PC-3 (cell line): ENCODE measurements at regions not wholly inside any gene's neighbourhood (a gene's known extent, or its start where the extent isn't known, plus 50 kb on each side); places are given as distances from the start of the nearest gene placed in this dataset.
"Not testable (repeated sequence)": the region's sequence is repeated elsewhere in the genome, so short reads cannot be mapped to it uniquely, and the experiment has no call there.

ENCODE experiments used
- ATAC-seq: fragments of 200-7000 bp; cut with Tn5 transposase; 2 replicates; pipeline ENCODE4 v1.9.1; 2020; ENCODE audit warnings: mild to moderate bottlenecking, moderate library complexity
- BruUV-seq: library from RNA; stranded (reverse); fragments of 400-500 nt; replicated peaks from 2 replicates; lab custom pipeline; 2021; lab: Mats Ljungman, UMichigan
- CTCF ChIA-PET: fragments of 300-600 bp; sonication (Branson Sonifier 250); formaldehyde crosslinking; loops from one replicate; lab custom pipeline; 2022; ENCODE audit warnings: antibody characterized with exemption; lab: Charles Lee
- POLR2A ChIA-PET: fragments of 300-600 bp; sonication (Branson Sonifier 250); formaldehyde crosslinking; loops from one replicate; lab custom pipeline; 2022; ENCODE audit warnings: antibody characterized with exemption; ENCODE audit not compliant: unreplicated experiment; lab: Charles Lee
- DNase-seq: peaks from one replicate; pipeline ENCODE4 v3.0.0-alpha.2; 2015
- H2AFZ ChIP-seq: fragments of 300-600 bp; sonication (generic); 2 replicates; pipeline ENCODE4 v1.6.0; 2016; ENCODE audit warnings: antibody characterized with exemption, low read length
- H3F3A ChIP-seq: fragments of 300-600 bp; sonication (generic); one replicate; pipeline ENCODE4 v1.6.0; 2017; ENCODE audit warnings: antibody characterized with exemption, low read length, control low read depth, mild to moderate bottlenecking; ENCODE audit not compliant: unreplicated experiment
- H3K27ac ChIP-seq: fragments of 300-600 bp; sonication (generic); 2 replicates; pipeline ENCODE4 v1.5.1; 2016; ENCODE audit warnings: mild to moderate bottlenecking, low read length
- H3K27me3 ChIP-seq: fragments of 300-600 bp; sonication (generic); 2 replicates; pipeline ENCODE4 v1.6.1; 2016; ENCODE audit warnings: low read length, mixed read lengths
- H3K36me3 ChIP-seq: fragments of 300-600 bp; sonication (generic); 2 replicates; pipeline ENCODE4 v1.6.1; 2016; ENCODE audit warnings: low read depth, mixed run types, low read length, mixed read lengths
- H3K4me1 ChIP-seq: fragments of 300-600 bp; sonication (generic); 2 replicates; pipeline ENCODE4 v1.5.1; 2016; ENCODE audit warnings: low read length; ENCODE audit not compliant: insufficient read depth
- H3K4me2 ChIP-seq: fragments of 300-600 bp; sonication (generic); 2 replicates; pipeline ENCODE4 v1.6.0; 2016; ENCODE audit warnings: low read length
- H3K4me3 ChIP-seq: fragments of 300-600 bp; sonication (generic); 2 replicates; pipeline ENCODE4 v1.5.1; 2016; ENCODE audit warnings: mild to moderate bottlenecking, low read length, mixed read lengths
- H3K79me2 ChIP-seq: fragments of 300-600 bp; sonication (generic); 2 replicates; pipeline ENCODE4 v1.6.1; 2017; ENCODE audit warnings: low read length, mixed read lengths
- H3K9ac ChIP-seq: fragments of 300-600 bp; sonication (generic); 2 replicates; pipeline ENCODE4 v1.6.0; 2016; ENCODE audit warnings: mild to moderate bottlenecking, low read length
- H3K9me2 ChIP-seq: fragments of 300-600 bp; sonication (generic); replicated peaks from 2 replicates; pipeline ENCODE4 v1.6.1; 2016; ENCODE audit warnings: mixed run types, low read length, mixed read lengths
- H3K9me3 ChIP-seq: fragments of 300-600 bp; sonication (generic); 2 replicates; pipeline ENCODE4 v1.6.1; 2016; ENCODE audit warnings: low read length, mixed read lengths
- H4K20me1 ChIP-seq: fragments of 300-600 bp; sonication (generic); 2 replicates; pipeline ENCODE4 v1.6.1; 2016; ENCODE audit warnings: low read length, mixed read lengths
- CTCF ChIP-seq: fragments of 300-600 bp; sonication (generic); conservative IDR thresholded peaks from 2 replicates; pipeline ENCODE4 v1.5.1; 2017; ENCODE audit warnings: antibody characterized with exemption, low read depth, mild to moderate bottlenecking, low read length
- EZH2 ChIP-seq: fragments of 300-600 bp; sonication (generic); IDR thresholded peaks from one replicate; pipeline ENCODE4 v1.6.1; 2017; ENCODE audit warnings: antibody characterized with exemption, mild to moderate bottlenecking, low read length; ENCODE audit not compliant: unreplicated experiment
- EZH2phosphoT487 ChIP-seq: fragments of 300-600 bp; sonication (generic); IDR thresholded peaks from 2 replicates; pipeline ENCODE4 v1.6.1; 2018; ENCODE audit warnings: mild to moderate bottlenecking, antibody characterized with exemption, low read length, borderline replicate concordance
- intact Hi-C: fragments of 100-400 bp; cut with micrococcal nuclease; formaldehyde crosslinking; loops from 2 replicates; pipeline ENCODE4 v1.9.0; 2023

GRCh38 chr11:93041682-93042081 is 72.2 kb downstream of the MTNR1B start:
- H2AFZ ChIP-seq: no peak overlapping the region
- CTCF ChIA-PET: no interaction called here
- no peak overlapping the region for H3K4me3 ChIP-seq
- TF ChIP-seq EZH2phosphoT487: no peak
- TF ChIP-seq EZH2: no peak
- TF ChIP-seq CTCF: no peak
- intact Hi-C loops: no loop called here
- H3K27ac ChIP-seq: no peak overlapping the region
- DNase-seq: no peak
- H3K9me3 ChIP-seq: no peaks in the 10 kb centered on the region
- POLR2A ChIA-PET: interaction anchor here (0.6 kb wide), 1 partner anchor 20 kb away, joined by 3 read pairs; no protein-coding TSS in a partner anchor
- H4K20me1 ChIP-seq: no peaks in the 10 kb centered on the region
- H3K4me2 ChIP-seq: no peak overlapping the region
- BruUV-seq: no TSS peak
- H3F3A ChIP-seq: no peaks in the 10 kb centered on the region
- H3K9me2 ChIP-seq: no peaks in the 10 kb centered on the region; the same call in 1 of the 2 replicates
- no peaks in the 10 kb centered on the region for H3K27me3 ChIP-seq
- no peaks in the 10 kb centered on the region for H3K79me2 ChIP-seq
- ATAC-seq: no peak
- no peaks in the 10 kb centered on the region for H3K36me3 ChIP-seq
- no peak overlapping the region for H3K9ac ChIP-seq
- H3K4me1 ChIP-seq: no peaks in the 10 kb centered on the region

GRCh38 chr11:93043186-93043585 is 73.7 kb downstream of the MTNR1B start:
- H3K79me2 ChIP-seq, H3K4me2 ChIP-seq, H3K36me3 ChIP-seq, intact Hi-C loops, H3K27me3 ChIP-seq, H3F3A ChIP-seq, CTCF ChIA-PET, BruUV-seq, H2AFZ ChIP-seq, H3K27ac ChIP-seq, H3K9ac ChIP-seq, POLR2A ChIA-PET, H4K20me1 ChIP-seq, DNase-seq, H3K4me1 ChIP-seq, H3K4me3 ChIP-seq, ATAC-seq, H3K9me2 ChIP-seq, H3K9me3 ChIP-seq: not testable (repeated sequence)

GRCh38 chr11:93049740-93050139 is 80.3 kb downstream of the MTNR1B start:
- Histone ChIP-seq H4K20me1 (no peaks in the 10 kb centered on the region), H3K9ac (no peak overlapping the region), H3K27me3 (peaks cover 42% of the 10 kb centered on the region), H3K4me2 (no peak overlapping the region), H3F3A (no peaks in the 10 kb centered on the region), H3K4me3 (no peak overlapping the region), H3K36me3 (no peaks in the 10 kb centered on the region), H3K9me2 (no peaks in the 10 kb centered on the region), H3K27ac (no peak overlapping the region), H3K4me1 (peaks cover 7% of the 10 kb centered on the region; the same call in 1 of the 2 replicates), H3K79me2 (no peaks in the 10 kb centered on the region), H2AFZ (no peak overlapping the region), H3K9me3 (no peaks in the 10 kb centered on the region)
- BruUV-seq: no TSS peak
- POLR2A ChIA-PET: no interaction called here
- intact Hi-C loops: no loop called here
- CTCF ChIA-PET: no interaction called here
- DNase-seq (no peak), ATAC-seq (no peak)
- TF ChIP-seq EZH2phosphoT487: no peak
- no peak for TF ChIP-seq CTCF
